Pancreas (tissue), 10 donors: ENCODE measurements at regions not wholly inside any gene's neighbourhood (a gene's known extent, or its start where the extent isn't known, plus 50 kb on each side); places are given as distances from the start of the nearest gene placed in this dataset.

Experiments used
- ATAC-seq, 4 donors: fragments of 200-7000 bp; cut with Tn5 transposase; one replicate each; pipeline versions ENCODE4 v1.8.0 to v1.9.1; 2020; ENCODE audit warnings: mild to moderate bottlenecking in 4 of 4, moderate library complexity in 4 of 4
- DNase-seq, 6 donors: peaks; one replicate each; pipeline ENCODE4 v3.0.0-alpha.2; 2020
- FAIRE-seq: peaks from 2 replicates; lab custom pipeline; 2012; peaks lifted over from hg19 to GRCh38; lab: Jason Lieb, UNC
- H3K27ac ChIP-seq, 4 donors: fragments of 200-600 bp; sonication (generic); 1 replicate in 3 of 4; 2 replicates in 1 of 4; pipeline versions ENCODE4 v1.5.0 to v1.8.0; 2020
- H3K27me3 ChIP-seq, 4 donors: fragments of 200-600 bp; one replicate each; pipeline ENCODE4 v1.8.0; 2021
- H3K36me3 ChIP-seq, 3 donors: fragments of 200-600 bp; sonication (generic) in 1 of 3; one replicate each; pipeline versions ENCODE4 v1.5.0 to v1.8.0; 2020 to 2021
- H3K4me1 ChIP-seq, 3 donors: fragments of 200-600 bp; one replicate each; pipeline ENCODE4 v1.8.0; 2021
- H3K4me3 ChIP-seq, 4 donors: fragments of 200-600 bp; sonication (generic) in 2 of 4; one replicate each; pipeline versions ENCODE4 v1.5.0 to v1.8.0; 2020 to 2021
- H3K9me3 ChIP-seq, 4 donors: fragments of 200-600 bp; one replicate each; pipeline ENCODE4 v1.8.0; 2021
- WGBS, 2 donors: extraction: QIAGEN DNeasy Blood & Tissue Kit; methylation state at CpG; one replicate each; pipeline ENCODE4 v1.1.7; 2013; 5-methylcytosine and 5-hydroxymethylcytosine counted together
- intact Hi-C, 3 donors: fragments of 100-400 bp; cut with DNase I; formaldehyde crosslinking; loops; one replicate each; pipeline versions ENCODE4 v1.11.1 to v1.14.2; 2022
- TF ChIP-seq, protein P1 (sequence below), 4 donors: fragments of 200-600 bp; sonication (generic) in 3 of 4; IDR thresholded peaks; one replicate each; pipeline versions ENCODE4 v1.5.0 to v1.8.0; 2021; ENCODE audit warnings: antibody characterized with exemption in 4 of 4
- donor health status: healthy with polysubstance abuse.
- donor health status: DM: no; HTN: no; CAD: no; lungs with moderate emphysema.
- donor health status: DM: no; HTN: no; CAD: no.
- donor health status: control.
- donor health status: control.
- donor health status: Bipolar disorder and iron deficiency.
- donor health status: DM: yes; HTN: yes; CAD: no.
- donor health status: DM: no; HTN: no; CAD: no.
- donor health status: DM: no; HTN: no; CAD: no.
- donor health status: DM: yes; HTN: yes; CAD: no.

DNA sequence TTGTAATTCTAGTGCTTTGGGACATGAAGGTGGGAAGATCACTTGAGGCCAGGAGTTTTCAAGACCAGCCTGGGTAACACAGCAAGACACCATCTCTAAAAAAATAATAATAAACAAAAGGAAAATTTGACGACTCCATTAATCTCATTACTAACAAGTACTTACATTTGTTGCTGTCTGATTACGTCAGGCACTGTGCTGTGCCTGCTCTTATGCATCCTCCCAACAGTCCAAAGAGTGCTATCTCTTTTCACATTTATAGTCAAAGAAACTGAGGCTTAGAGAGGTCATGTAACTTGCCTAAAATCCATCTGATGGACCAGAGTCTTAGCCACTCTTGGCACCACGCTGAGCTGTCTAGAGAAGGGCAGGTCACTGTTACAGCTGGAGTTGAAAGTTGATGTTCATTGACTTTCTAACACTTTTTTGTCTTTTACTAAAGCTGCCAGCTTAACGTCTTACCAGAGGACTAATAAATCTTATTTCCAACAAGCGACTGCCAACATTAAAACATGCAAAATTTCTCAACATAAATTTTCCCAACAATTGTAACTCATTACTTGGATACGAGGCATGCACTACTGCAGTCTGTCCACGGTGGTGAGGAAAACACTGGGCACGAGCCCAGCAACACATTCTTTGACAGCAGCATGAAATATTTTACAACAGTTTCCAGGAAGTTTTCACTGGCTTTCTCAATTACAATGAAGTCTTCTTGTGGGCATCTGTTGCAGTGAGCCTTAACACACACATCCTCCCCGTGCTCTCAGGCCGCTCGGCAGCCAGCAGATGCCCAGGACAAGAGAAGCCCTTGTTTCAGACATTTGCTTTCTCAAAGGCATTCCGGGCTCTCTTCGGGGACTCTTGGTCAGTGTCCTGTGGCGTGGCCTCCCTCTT lies 262.9 kb upstream of the PROX1 start:
- Histone ChIP-seq H3K4me1 (no peaks in the 10 kb centered on the region), H3K36me3 (no peaks in the 10 kb centered on the region), H3K27me3 (no peaks in the 10 kb centered on the region), H3K9me3 (no peaks in the 10 kb centered on the region), H3K4me3 (no peak overlapping the region), H3K27ac (peak overlapping the region; percentile 31 to 77 (median 51))
- FAIRE-seq (no peak), ATAC-seq (peak; percentile 77 to 95 (median 92)), DNase-seq (peak in 4 of 6 donors; percentile 38 to 65 (median 44))
- TF ChIP-seq, protein P1, sequence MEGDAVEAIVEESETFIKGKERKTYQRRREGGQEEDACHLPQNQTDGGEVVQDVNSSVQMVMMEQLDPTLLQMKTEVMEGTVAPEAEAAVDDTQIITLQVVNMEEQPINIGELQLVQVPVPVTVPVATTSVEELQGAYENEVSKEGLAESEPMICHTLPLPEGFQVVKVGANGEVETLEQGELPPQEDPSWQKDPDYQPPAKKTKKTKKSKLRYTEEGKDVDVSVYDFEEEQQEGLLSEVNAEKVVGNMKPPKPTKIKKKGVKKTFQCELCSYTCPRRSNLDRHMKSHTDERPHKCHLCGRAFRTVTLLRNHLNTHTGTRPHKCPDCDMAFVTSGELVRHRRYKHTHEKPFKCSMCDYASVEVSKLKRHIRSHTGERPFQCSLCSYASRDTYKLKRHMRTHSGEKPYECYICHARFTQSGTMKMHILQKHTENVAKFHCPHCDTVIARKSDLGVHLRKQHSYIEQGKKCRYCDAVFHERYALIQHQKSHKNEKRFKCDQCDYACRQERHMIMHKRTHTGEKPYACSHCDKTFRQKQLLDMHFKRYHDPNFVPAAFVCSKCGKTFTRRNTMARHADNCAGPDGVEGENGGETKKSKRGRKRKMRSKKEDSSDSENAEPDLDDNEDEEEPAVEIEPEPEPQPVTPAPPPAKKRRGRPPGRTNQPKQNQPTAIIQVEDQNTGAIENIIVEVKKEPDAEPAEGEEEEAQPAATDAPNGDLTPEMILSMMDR (IDR thresholded peaks at IDR 0.05): peak in 1 of 4 donors; percentile 5
- 35 to 47% methylated on average over 14 of the region's 14 CpGs for WGBS, 2 donors
- intact Hi-C loops: no loop called here

DNA sequence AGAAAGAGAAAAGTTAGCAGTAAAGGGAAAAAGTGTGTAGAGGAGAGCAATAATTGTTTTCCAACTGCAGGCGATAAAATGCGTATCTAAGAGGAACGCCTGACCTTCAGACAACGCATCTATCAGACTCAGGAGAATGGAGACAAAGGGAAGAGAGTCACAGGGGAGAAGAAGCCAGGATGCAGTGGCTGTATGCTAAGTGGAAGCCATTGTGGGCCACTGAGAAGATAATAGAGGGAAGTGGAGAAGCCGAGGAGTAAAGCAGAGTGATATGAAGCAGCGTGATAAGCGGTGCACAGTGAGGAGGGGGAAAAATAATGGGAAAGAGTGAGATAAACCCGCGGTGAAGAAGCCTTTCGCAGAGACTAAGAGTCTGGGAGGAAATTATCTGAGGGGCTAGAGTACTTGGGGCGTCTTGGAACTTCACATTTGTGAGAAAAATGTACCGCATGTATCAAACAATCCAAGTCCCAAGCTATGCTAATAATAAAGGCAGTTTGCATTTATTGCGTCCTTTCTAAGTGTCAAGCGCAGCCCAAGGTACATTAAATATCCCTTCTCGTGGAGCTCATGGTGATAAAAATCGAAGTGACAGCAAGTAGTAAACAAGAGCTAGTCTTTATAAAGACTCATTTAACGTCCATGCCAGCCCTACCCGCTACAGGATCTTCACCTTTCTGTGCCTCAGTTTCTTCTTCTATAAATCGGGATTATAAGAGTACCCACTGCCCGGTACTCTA lies 259.8 kb upstream of the PROX1 start:
- DNase-seq (no peak), ATAC-seq (no peak), FAIRE-seq (no peak)
- no peaks in the 10 kb centered on the region for H3K36me3 ChIP-seq
- intact Hi-C loops: no loop called here
- 88 to 90% methylated on average over 20 of the region's 20 CpGs for WGBS, 2 donors
- TF ChIP-seq, protein P1 (IDR thresholded peaks at IDR 0.05): no peak
- peaks cover 0 to under 1% (median 0%) of the 10 kb centered on the region in 3 donors for H3K4me1 ChIP-seq
- no peaks in the 10 kb centered on the region for H3K9me3 ChIP-seq
- H3K4me3 ChIP-seq: no peak overlapping the region
- no peaks in the 10 kb centered on the region for H3K27me3 ChIP-seq
- H3K27ac ChIP-seq: no peak overlapping the region

DNA sequence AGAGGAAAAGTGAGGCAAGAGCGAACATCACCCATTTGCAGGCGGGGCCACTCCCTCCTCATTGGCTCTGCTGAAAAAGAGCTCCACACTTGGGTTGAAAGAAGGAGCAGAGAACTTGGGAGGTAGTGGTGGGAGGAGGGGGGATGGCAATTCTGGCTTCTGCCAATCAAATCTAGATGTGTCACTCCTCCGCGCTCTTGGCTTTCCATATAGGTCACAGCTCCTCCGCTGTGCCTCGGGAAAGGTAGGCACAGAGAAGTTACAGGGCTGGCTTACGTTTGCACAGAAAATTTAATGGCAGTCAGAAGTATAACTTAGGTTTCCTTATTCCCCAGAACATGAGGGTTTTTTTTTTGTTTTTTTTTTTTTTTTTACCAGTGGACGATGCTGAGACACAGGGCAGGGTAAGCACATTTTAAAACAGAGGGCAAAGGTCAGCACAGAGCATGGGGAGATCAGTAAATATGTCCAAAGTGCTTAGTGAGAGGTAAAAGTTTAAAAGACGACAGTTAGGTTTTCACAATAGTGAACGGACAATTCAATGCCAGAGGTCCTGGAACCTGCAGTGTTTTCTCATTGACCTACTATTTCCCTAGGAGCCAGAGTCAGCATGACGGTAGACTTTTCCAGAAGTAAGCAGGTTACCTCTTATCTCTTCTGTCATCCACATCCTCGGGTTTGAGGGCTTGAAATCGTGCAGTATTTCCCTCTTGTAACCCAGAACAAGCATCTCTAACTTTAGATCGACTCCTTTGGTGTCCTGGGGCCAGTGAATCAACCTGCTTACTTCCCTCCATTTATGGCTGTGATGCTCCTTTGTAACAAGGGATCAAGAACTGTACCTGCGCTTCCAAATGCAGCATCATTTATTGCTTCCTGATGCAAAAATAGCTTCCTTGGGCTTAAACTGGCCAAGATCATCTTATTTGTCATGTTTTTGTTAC lies 258.9 kb upstream of the PROX1 start:
- no peak for DNase-seq
- FAIRE-seq: no peak
- intact Hi-C loops: no loop called here

DNA sequence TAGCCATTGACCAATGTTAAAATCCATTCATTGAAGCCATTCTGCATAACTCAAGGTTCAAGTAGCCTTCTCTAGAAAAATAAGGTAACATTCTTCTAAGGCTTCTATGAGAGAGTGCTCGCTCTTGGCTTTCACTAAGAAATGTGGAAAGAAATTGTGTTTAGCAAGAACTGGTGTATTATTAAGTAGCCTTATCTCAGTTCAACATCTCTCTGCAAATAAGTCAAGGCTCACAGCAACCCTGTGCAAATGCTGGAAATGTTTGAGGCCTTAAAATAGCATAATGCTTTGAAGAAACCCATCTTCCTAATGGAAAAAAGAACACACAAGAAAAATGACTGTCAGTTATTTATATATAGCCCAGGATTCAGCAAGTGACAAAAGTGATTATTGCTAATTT lies 254.1 kb upstream of the PROX1 start:
- FAIRE-seq: no peak
- WGBS, 2 donors: 37 to 42% methylated on average over 1 of the region's 1 CpG
- TF ChIP-seq, protein P1 (IDR thresholded peaks at IDR 0.05): no peak
- peak; percentile 63 to 91 (median 73) for ATAC-seq
- Histone ChIP-seq H3K36me3 (no peaks in the 10 kb centered on the region), H3K27me3 (no peaks in the 10 kb centered on the region), H3K4me3 (no peak overlapping the region), H3K9me3 (no peaks in the 10 kb centered on the region), H3K27ac (peak overlapping the region in 1 of 4 donors; percentile 48), H3K4me1 (peaks cover 6 to 14% (median 10%) of the 10 kb centered on the region in 3 donors)
- intact Hi-C loops: no loop called here
- no peak for DNase-seq

More for the DNA sequence above, 258.9 kb upstream of the PROX1 start:
- Histone ChIP-seq H3K4me1 (peaks cover under 1 to 8% (median 5%) of the 10 kb centered on the region in 3 donors), H3K4me3 (no peak overlapping the region), H3K27me3 (no peaks in the 10 kb centered on the region), H3K27ac (no peak overlapping the region), H3K9me3 (no peaks in the 10 kb centered on the region), H3K36me3 (no peaks in the 10 kb centered on the region)
- TF ChIP-seq, protein P1 (IDR thresholded peaks at IDR 0.05): no peak
- 80 to 87% methylated on average over 15 of the region's 15 CpGs for WGBS, 2 donors
- ATAC-seq: no peak
